T-cell (primary cell): ENCODE measurements at regions not wholly inside any gene's neighbourhood (a gene's known extent, or its start where the extent isn't known, plus 50 kb on each side); places are given as distances from the start of the nearest gene placed in this dataset.

Experiments used
- ATAC-seq, 4 experiments: fragments of 200-7000 bp in 3 of 4; fragments of 150-1000 bp in 1 of 4; cut with Tn5 transposase; replicated peaks in 1 of 4; 1 replicate in 3 of 4; 2 replicates in 1 of 4; pipeline ENCODE4 v1.10.0; 2021; ENCODE audit warnings: moderate library complexity in 3 of 4, mild to moderate bottlenecking in 2 of 4, moderate number of reproducible peaks in 1 of 4
- CTCF ChIA-PET, 2 donors: fragments of 300-600 bp; sonication (Branson Sonifier 250); formaldehyde crosslinking; loops; one replicate each; lab custom pipeline; 2022; ENCODE audit warnings: antibody characterized with exemption in 2 of 2; lab: Charles Lee
- POLR2A ChIA-PET, 2 donors: fragments of 300-600 bp; sonication (Branson Sonifier 250); formaldehyde crosslinking; loops; one replicate each; lab custom pipeline; 2022; ENCODE audit warnings: antibody characterized with exemption in 2 of 2; lab: Charles Lee
- DNase-seq, 35 experiments: peaks; one replicate each; pipeline versions ENCODE4 v3.0.0 to v3.0.0-alpha.2; 2013 to 2023
- H3K27ac ChIP-seq: one replicate; pipeline ENCODE4 v1.5.1; 2013; ENCODE audit warnings: low read length
- H3K27me3 ChIP-seq, 2 experiments: replicated peaks in 1 of 2; 1 replicate in 1 of 2; 2 replicates in 1 of 2; pipeline versions ENCODE4 v1.6.1 to v1.7.0; 2013; ENCODE audit warnings: low read length in 1 of 2, mixed read lengths in 1 of 2; ENCODE audit not compliant: control insufficient read depth in 2 of 2, insufficient read depth in 2 of 2; ENCODE audit errors: extremely low read depth in 1 of 2
- H3K36me3 ChIP-seq, 2 donors: 1 replicate in 1 of 2; 2 replicates in 1 of 2; pipeline versions ENCODE4 v1.6.1 to v1.7.0; 2013; ENCODE audit warnings: low read length in 1 of 2; ENCODE audit not compliant: control insufficient read depth in 2 of 2, insufficient read depth in 1 of 2; ENCODE audit errors: extremely low read depth in 1 of 2
- H3K4me1 ChIP-seq, 2 experiments: 1 replicate in 1 of 2; 2 replicates in 1 of 2; pipeline versions ENCODE4 v1.6.1 to v1.7.0; 2013; ENCODE audit warnings: low read length in 2 of 2, mixed read lengths in 1 of 2; ENCODE audit not compliant: insufficient read depth in 2 of 2, control insufficient read depth in 1 of 2; ENCODE audit errors: extremely low read depth in 1 of 2
- H3K4me3 ChIP-seq, 2 donors: 1 replicate in 1 of 2; 2 replicates in 1 of 2; pipeline versions ENCODE4 v1.5.1 to v1.7.0; 2013; ENCODE audit warnings: mild to moderate bottlenecking in 2 of 2, low read length in 1 of 2, moderate library complexity in 1 of 2; ENCODE audit not compliant: control insufficient read depth in 1 of 2; ENCODE audit errors: extremely low read depth in 1 of 2
- H3K9me3 ChIP-seq: 2 replicates; pipeline ENCODE4 v1.7.0; 2013
- H3K27ac Mint-ChIP-seq, 2 donors: one replicate each; pipeline ENCODE4 v1.8.0; 2020 to 2021; ENCODE audit warnings: mild to moderate bottlenecking in 2 of 2, mixed read lengths in 2 of 2
- H3K27me3 Mint-ChIP-seq, 2 donors: one replicate each; pipeline ENCODE4 v1.8.0; 2021 to 2022; ENCODE audit warnings: mixed read lengths in 2 of 2
- H3K36me3 Mint-ChIP-seq: one replicate; pipeline ENCODE4 v1.8.0; 2021; ENCODE audit warnings: mixed read lengths
- H3K4me1 Mint-ChIP-seq, 3 donors: one replicate each; pipeline ENCODE4 v1.8.0; 2020 to 2022; ENCODE audit warnings: mixed read lengths in 3 of 3, mild to moderate bottlenecking in 1 of 3
- H3K4me3 Mint-ChIP-seq, 3 donors: one replicate each; pipeline ENCODE4 v1.8.0; 2020 to 2022; ENCODE audit warnings: mild to moderate bottlenecking in 3 of 3, mixed read lengths in 3 of 3, moderate library complexity in 3 of 3
- H3K9me3 Mint-ChIP-seq, 3 donors: one replicate each; pipeline ENCODE4 v1.8.0; 2020 to 2022; ENCODE audit warnings: mixed read lengths in 3 of 3
- WGBS: methylation state at CpG from one replicate; pipeline ENCODE4 v1.1.5; 2013; ENCODE audit warnings: missing lambda C conversion rate; ENCODE audit not compliant: insufficient coverage; 5-methylcytosine and 5-hydroxymethylcytosine counted together

DNA sequence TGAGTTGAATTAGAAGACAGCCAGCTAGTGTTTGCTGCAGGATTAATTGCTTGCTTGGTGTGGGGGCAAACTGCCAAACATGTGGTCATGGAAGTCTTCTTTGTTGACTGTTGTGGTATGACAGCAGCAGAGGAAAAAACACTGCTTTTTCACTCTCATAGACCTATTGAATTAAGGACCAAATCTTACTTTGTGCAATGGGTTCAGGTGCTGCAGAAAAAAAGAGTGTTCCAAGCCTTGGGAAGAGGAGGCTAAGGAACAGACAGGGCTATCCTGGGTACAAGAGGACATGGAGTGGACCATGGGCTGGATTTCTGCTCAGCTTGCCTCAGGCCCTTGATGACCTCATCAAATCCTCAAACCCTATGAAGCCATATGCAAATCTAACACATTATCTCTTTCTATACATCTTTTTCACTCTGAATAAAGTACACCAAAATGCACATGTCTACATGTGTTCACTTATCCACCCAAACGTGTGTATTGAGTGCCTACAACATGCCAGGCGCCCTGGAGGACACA is 61.5 kb downstream of the SIPA1L2 start:
- no peaks in the 10 kb centered on the region for H3K27me3 Mint-ChIP-seq
- 71% methylated on average over 2 of the region's 2 CpGs for WGBS
- H3K9me3 ChIP-seq, result no peaks in the 10 kb centered on the region
- H3K27me3 ChIP-seq, result no peaks in the 10 kb centered on the region
- no peak overlapping the region for H3K27ac ChIP-seq
- no peak overlapping the region for H3K27ac Mint-ChIP-seq
- no peaks in the 10 kb centered on the region for H3K36me3 ChIP-seq
- ATAC-seq, result no peak
- H3K4me3 ChIP-seq, result no peak overlapping the region
- H3K9me3 Mint-ChIP-seq, result no peaks in the 10 kb centered on the region
- DNase-seq, result peak in 1 of 35 experiments; percentile 12
- H3K36me3 Mint-ChIP-seq, result no peaks in the 10 kb centered on the region
- ChIA-PET CTCF (no interaction called here), POLR2A (no interaction called here)
- H3K4me1 ChIP-seq, result no peaks in the 10 kb centered on the region
- peaks cover 5 to 11% (median 5%) of the 10 kb centered on the region in 3 donors for H3K4me1 Mint-ChIP-seq
- no peak overlapping the region for H3K4me3 Mint-ChIP-seq

DNA sequence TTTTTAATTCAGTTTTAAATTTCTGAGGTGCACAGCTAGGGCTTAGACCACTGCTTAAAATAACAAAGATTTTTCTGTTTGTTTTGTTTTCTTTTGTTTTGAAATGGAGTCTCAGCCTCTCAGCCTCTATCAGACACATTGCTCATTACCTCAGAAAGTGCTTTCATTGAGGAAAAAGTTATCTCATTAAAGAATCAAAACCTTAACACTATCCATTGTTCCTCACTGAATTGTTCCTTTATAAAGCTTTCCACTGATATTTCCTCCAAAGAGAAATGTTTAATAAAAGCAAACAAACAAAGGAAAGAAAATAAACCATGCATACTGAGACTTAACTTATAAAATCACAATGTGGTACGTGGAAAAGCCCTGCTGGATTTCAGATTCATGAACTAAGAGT is 63.8 kb downstream of the SIPA1L2 start:
- WGBS, result no CpG with 5 or more reads among the region's 1 CpG
- CTCF ChIA-PET, result no interaction called here

DNA sequence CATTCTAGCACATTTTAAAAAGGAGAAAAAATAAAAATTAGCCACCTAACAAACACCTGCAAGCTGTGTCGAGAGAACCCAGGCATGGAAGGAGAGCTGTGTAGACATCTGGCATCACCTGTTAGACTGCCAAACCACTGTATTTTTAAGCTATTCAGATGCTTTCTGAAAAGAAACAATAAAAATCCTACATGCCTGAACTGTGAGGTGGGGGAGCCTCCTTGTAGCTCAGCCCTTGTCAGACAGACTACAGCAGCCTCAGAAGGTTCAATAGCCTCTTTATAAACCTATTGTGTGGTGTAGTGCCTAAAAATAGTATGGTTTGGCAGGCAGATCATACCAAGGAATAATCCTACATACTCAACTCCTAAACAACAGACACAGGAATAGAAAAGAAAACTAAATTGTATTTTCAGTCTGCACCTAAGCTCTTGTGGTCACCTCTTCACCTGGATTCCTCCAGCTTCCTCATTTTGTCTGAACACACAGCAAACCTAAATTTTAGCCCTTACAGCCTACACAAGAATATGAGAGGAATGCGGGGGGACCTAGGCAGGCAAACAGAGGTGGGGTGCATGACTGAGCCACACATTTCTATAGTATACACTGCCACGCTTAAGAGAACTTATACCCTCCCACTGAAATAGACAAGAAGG is 67.0 kb downstream of the SIPA1L2 start:
- DNase-seq (no peak), ATAC-seq (no peak)
- Histone ChIP-seq H3K9me3 (no peaks in the 10 kb centered on the region), H3K27me3 (no peaks in the 10 kb centered on the region), H3K4me1 (peaks cover 0 to 3% of the 10 kb centered on the region in 2 experiments), H3K4me3 (no peak overlapping the region), H3K36me3 (no peaks in the 10 kb centered on the region), H3K27ac (no peak overlapping the region)
- Mint-ChIP-seq H3K4me3 (no peak overlapping the region), H3K36me3 (no peaks in the 10 kb centered on the region), H3K27ac (no peak overlapping the region), H3K9me3 (no peaks in the 10 kb centered on the region), H3K4me1 (peaks cover 7 to 11% (median 10%) of the 10 kb centered on the region in 3 donors), H3K27me3 (no peaks in the 10 kb centered on the region)
- POLR2A ChIA-PET, result no interaction called here
- WGBS, result no CpG with 5 or more reads among the region's 3 CpGs
- CTCF ChIA-PET, result interaction anchor here in 1 of 2 donors (0.6 kb wide), 1 partner anchor 40 kb away, joined by 3 read pairs; no protein-coding TSS in a partner anchor

More for the DNA sequence above, 63.8 kb downstream of the SIPA1L2 start:
- Mint-ChIP-seq H3K9me3 (no peaks in the 10 kb centered on the region), H3K27ac (no peak overlapping the region), H3K4me1 (peaks cover 5 to 11% (median 5%) of the 10 kb centered on the region in 3 donors), H3K36me3 (no peaks in the 10 kb centered on the region), H3K27me3 (no peaks in the 10 kb centered on the region), H3K4me3 (no peak overlapping the region)
- Histone ChIP-seq H3K4me1 (no peaks in the 10 kb centered on the region), H3K4me3 (no peak overlapping the region), H3K27ac (no peak overlapping the region), H3K9me3 (no peaks in the 10 kb centered on the region), H3K36me3 (no peaks in the 10 kb centered on the region), H3K27me3 (no peaks in the 10 kb centered on the region)
- POLR2A ChIA-PET, result no interaction called here
- DNase-seq, result no peak
- no peak for ATAC-seq

DNA sequence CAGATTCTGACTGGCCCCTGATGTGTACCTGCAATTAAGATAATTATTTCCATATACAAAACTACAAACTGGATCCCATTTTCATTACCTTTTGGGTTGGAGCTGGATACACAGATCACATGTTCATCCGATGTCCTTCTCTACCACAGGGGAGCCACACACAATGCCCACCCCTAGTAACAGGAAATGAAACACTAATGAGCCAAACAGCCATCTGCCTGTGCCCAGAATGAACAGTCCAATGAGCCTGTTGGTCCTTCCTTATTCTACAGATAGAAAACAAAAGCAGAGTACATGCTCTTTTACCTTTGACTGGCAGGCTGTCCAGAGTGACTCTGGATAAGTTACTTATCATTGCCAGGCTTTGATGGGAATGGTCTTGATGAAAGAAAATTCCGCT is 68.6 kb downstream of the SIPA1L2 start:
- Histone ChIP-seq H3K27ac (no peak overlapping the region), H3K9me3 (no peaks in the 10 kb centered on the region), H3K4me3 (no peak overlapping the region), H3K4me1 (peaks cover 0 to 3% of the 10 kb centered on the region in 2 experiments), H3K27me3 (no peaks in the 10 kb centered on the region), H3K36me3 (no peaks in the 10 kb centered on the region)
- 100% methylated on average over 1 of the region's 2 CpGs for WGBS
- H3K36me3 Mint-ChIP-seq, result no peaks in the 10 kb centered on the region
- H3K9me3 Mint-ChIP-seq, result no peaks in the 10 kb centered on the region
- H3K4me3 Mint-ChIP-seq, result no peak overlapping the region
- DNase-seq (no peak), ATAC-seq (no peak)
- H3K4me1 Mint-ChIP-seq, result peaks cover 11 to 16% (median 14%) of the 10 kb centered on the region in 3 donors
- H3K27me3 Mint-ChIP-seq, result no peaks in the 10 kb centered on the region
- POLR2A ChIA-PET, result no interaction called here
- CTCF ChIA-PET, result no interaction called here
- H3K27ac Mint-ChIP-seq, result no peak overlapping the region

- POLR2A ChIA-PET, result no interaction called here
- no peaks in the 10 kb centered on the region for H3K36me3 Mint-ChIP-seq
- CTCF ChIA-PET, result no interaction called here
- Histone ChIP-seq H3K4me3 (no peak overlapping the region), H3K27me3 (no peaks in the 10 kb centered on the region), H3K27ac (no peak overlapping the region), H3K9me3 (no peaks in the 10 kb centered on the region), H3K36me3 (no peaks in the 10 kb centered on the region), H3K4me1 (peaks cover 0 to 3% of the 10 kb centered on the region in 2 experiments)
- no peak overlapping the region for H3K27ac Mint-ChIP-seq
- H3K4me1 Mint-ChIP-seq, result peaks cover 11 to 16% (median 14%) of the 10 kb centered on the region in 3 donors
- DNase-seq (no peak), ATAC-seq (no peak)
- no CpG with 5 or more reads among the region's 5 CpGs for WGBS
- H3K4me3 Mint-ChIP-seq, result no peak overlapping the region
- H3K9me3 Mint-ChIP-seq, result no peaks in the 10 kb centered on the region
- no peaks in the 10 kb centered on the region for H3K27me3 Mint-ChIP-seq
These were observed 69.0 kb downstream of the SIPA1L2 start for GRCh38 chr1:232560940-232561339.

GRCh38 chr1:232558954-232559353 is 71.0 kb downstream of the SIPA1L2 start:
- H3K27ac ChIP-seq, result no peak overlapping the region
- H3K27me3 ChIP-seq, result no peaks in the 10 kb centered on the region
- DNase-seq, result no peak
- Mint-ChIP-seq H3K9me3 (no peaks in the 10 kb centered on the region), H3K27ac (no peak overlapping the region), H3K4me1 (peaks cover 11 to 16% (median 14%) of the 10 kb centered on the region in 3 donors), H3K27me3 (no peaks in the 10 kb centered on the region), H3K4me3 (no peak overlapping the region), H3K36me3 (no peaks in the 10 kb centered on the region)
- ChIA-PET CTCF (no interaction called here), POLR2A (no interaction called here)
- no CpG with 5 or more reads among the region's 1 CpG for WGBS
- H3K36me3 ChIP-seq, result no peaks in the 10 kb centered on the region
- peak in 1 of 4 experiments; percentile 42 for ATAC-seq
- no peaks in the 10 kb centered on the region for H3K9me3 ChIP-seq
- H3K4me3 ChIP-seq, result no peak overlapping the region
- peaks cover 0 to 3% of the 10 kb centered on the region in 2 experiments for H3K4me1 ChIP-seq
